ENCODE measurements at regions not wholly inside any gene's neighbourhood (a gene's known extent, or its start where the extent isn't known, plus 50 kb on each side); places are given as distances from the start of the nearest gene placed in this dataset.

- Histone ChIP-seq H3K4me3 (ENCODE audit: low read depth, low read length) (no peak overlapping the region), H3K27me3 (replicated peaks) (no peaks in the 10 kb centered on the region), H3K36me3 (replicated peaks) (no peaks in the 10 kb centered on the region), H3K27ac (no peak overlapping the region)
- TF ChIP-seq CTCF (IDR thresholded peaks at IDR 0.05; ENCODE audit: low read depth, low read length, missing control alignments) = no peak
- DNase-seq = no peak
- in situ Hi-C loops (cut with HindIII; ENCODE audit: low pct_ligation_motif_present, low sequenced_read_pairs) = no loop called here
Measured at GRCh38 chr1:191546803-191547202, 611.5 kb upstream of the RGS18 start.

DNA sequence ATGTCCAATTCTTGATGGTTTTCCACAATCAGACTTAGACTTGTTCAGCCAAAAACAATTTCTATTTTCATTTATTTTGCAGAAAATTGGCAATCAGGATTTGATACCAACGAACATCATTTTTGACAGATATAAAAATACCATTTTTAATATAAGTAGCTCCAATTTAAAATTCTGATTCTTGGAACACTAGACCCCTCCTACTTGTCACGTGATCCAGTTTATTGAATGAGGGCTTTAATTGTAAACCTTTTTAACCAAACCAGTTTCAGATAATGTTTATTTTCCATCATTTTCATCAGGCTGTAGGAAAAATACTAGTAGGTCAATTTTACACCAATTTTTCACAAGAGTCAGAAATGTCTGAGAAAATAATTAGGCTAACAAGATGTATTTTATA is 607.2 kb upstream of the RGS18 start:
- in situ Hi-C loops (cut with HindIII; ENCODE audit: low pct_ligation_motif_present, low sequenced_read_pairs) = no loop called here
- H3K27ac ChIP-seq = no peak overlapping the region
- H3K27me3 ChIP-seq (replicated peaks) = no peaks in the 10 kb centered on the region
- no peak overlapping the region for H3K4me3 ChIP-seq (ENCODE audit: low read depth, low read length)
- TF ChIP-seq CTCF (IDR thresholded peaks at IDR 0.05; ENCODE audit: low read depth, low read length, missing control alignments) = no peak
- no peaks in the 10 kb centered on the region for H3K36me3 ChIP-seq (replicated peaks)
- no peak for DNase-seq

- Histone ChIP-seq H3K27me3 (replicated peaks) (no peaks in the 10 kb centered on the region), H3K4me3 (ENCODE audit: low read depth, low read length) (no peak overlapping the region), H3K36me3 (replicated peaks) (no peaks in the 10 kb centered on the region), H3K27ac (no peak overlapping the region)
- in situ Hi-C loops (cut with HindIII; ENCODE audit: low pct_ligation_motif_present, low sequenced_read_pairs) = no loop called here
- TF ChIP-seq CTCF (IDR thresholded peaks at IDR 0.05; ENCODE audit: low read depth, low read length, missing control alignments) = no peak
- DNase-seq = no peak
Measured at GRCh38 chr1:191558379-191558778, 599.9 kb upstream of the RGS18 start.

GRCh38 chr1:191561276-191561675 is 597.0 kb upstream of the RGS18 start:
- H3K27ac ChIP-seq = no peak overlapping the region
- in situ Hi-C loops (cut with HindIII; ENCODE audit: low pct_ligation_motif_present, low sequenced_read_pairs) = no loop called here
- no peak for TF ChIP-seq CTCF (IDR thresholded peaks at IDR 0.05; ENCODE audit: low read depth, low read length, missing control alignments)
- no peak overlapping the region for H3K4me3 ChIP-seq (ENCODE audit: low read depth, low read length)
- DNase-seq = no peak
- H3K36me3 ChIP-seq (replicated peaks) = no peaks in the 10 kb centered on the region
- H3K27me3 ChIP-seq (replicated peaks) = no peaks in the 10 kb centered on the region

DNA sequence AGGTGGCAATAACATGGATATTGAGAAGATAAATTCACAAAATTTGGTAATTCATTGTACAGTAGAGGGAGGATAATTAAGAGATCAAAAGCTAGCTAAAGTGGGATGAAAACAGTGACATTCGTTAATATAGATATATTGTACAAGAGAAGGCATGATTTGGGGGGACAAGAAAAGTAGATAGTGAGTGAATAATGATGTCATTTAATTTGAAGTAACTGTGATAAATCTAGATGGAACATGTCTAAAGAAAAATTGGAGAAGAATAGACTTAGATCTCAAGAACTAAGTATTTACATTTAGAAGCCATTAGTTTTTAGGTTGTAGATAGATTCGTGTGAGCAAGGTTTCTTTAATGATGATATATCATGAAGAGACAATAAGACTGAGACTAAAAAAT is 594.0 kb upstream of the RGS18 start:
- H3K27ac ChIP-seq = no peak overlapping the region
- TF ChIP-seq CTCF (IDR thresholded peaks at IDR 0.05; ENCODE audit: low read depth, low read length, missing control alignments) = no peak
- H3K27me3 ChIP-seq (replicated peaks) = no peaks in the 10 kb centered on the region
- no peaks in the 10 kb centered on the region for H3K36me3 ChIP-seq (replicated peaks)
- in situ Hi-C loops (cut with HindIII; ENCODE audit: low pct_ligation_motif_present, low sequenced_read_pairs) = no loop called here
- no peak overlapping the region for H3K4me3 ChIP-seq (ENCODE audit: low read depth, low read length)
- DNase-seq = no peak

DNA sequence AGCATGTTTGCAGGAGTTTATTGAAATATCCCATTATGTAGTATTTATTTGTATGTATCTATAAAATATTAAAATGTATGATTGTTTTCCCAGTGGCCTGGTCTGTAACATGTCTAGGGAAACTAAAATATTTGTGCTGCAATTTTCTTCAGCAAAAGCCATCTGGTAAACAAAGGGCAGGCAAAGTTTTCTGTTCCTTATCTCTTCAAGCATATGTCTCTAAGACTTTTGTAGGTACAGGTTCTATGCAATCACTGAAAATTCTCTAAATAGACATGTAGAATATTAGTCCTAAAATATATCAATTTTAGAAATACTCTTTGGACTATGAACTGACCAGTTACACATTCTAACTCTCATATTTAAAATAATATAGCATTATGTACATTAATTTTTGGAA is 585.8 kb upstream of the RGS18 start:
- Histone ChIP-seq H3K27ac (no peak overlapping the region), H3K27me3 (replicated peaks) (no peaks in the 10 kb centered on the region), H3K4me3 (ENCODE audit: low read depth, low read length) (no peak overlapping the region), H3K36me3 (replicated peaks) (no peaks in the 10 kb centered on the region)
- no peak for TF ChIP-seq CTCF (IDR thresholded peaks at IDR 0.05; ENCODE audit: low read depth, low read length, missing control alignments)
- no peak for DNase-seq
- in situ Hi-C loops (cut with HindIII; ENCODE audit: low pct_ligation_motif_present, low sequenced_read_pairs) = no loop called here
